OCI-LY1 (cell line): ENCODE measurements at regions not wholly inside any gene's neighbourhood (a gene's known extent, or its start where the extent isn't known, plus 50 kb on each side); places are given as distances from the start of the nearest gene placed in this dataset.

Experiments
- H2AFZ ChIP-seq: fragments of 200-600 bp; sonication (generic), shearing (Covaris generic); 2 replicates; pipeline ENCODE4 v1.6.0; 2014; ENCODE audit warnings: antibody characterized with exemption, mild to moderate bottlenecking, low read length
- H3F3A ChIP-seq: fragments of 200-600 bp; sonication (generic), shearing (Covaris generic); 2 replicates; pipeline ENCODE4 v1.6.0; 2014; ENCODE audit warnings: mild to moderate bottlenecking, antibody characterized with exemption, low read length, moderate library complexity; ENCODE audit not compliant: insufficient read depth
- H3K27ac ChIP-seq: fragments of 200-600 bp; sonication (generic); 2 replicates; pipeline ENCODE4 v1.5.1; 2014; ENCODE audit warnings: low read length, mixed run types, mild to moderate bottlenecking, low read depth; ENCODE audit not compliant: poor library complexity, severe bottlenecking
- H3K27me3 ChIP-seq: fragments of 200-600 bp; sonication (generic); 2 replicates; pipeline ENCODE4 v1.6.0; 2014; ENCODE audit warnings: antibody characterized with exemption, mild to moderate bottlenecking, low read length, moderate library complexity; ENCODE audit not compliant: insufficient read depth
- H3K36me3 ChIP-seq: fragments of 200-600 bp; sonication (generic); 2 replicates; pipeline ENCODE4 v1.6.1; 2014; ENCODE audit warnings: mild to moderate bottlenecking, antibody characterized with exemption, low read length, moderate library complexity, mixed read lengths; ENCODE audit not compliant: insufficient read depth
- H3K4me1 ChIP-seq: fragments of 200-600 bp; sonication (generic); 2 replicates; pipeline ENCODE4 v1.5.1; 2014; ENCODE audit warnings: mild to moderate bottlenecking, low read length, moderate library complexity; ENCODE audit not compliant: insufficient read depth, severe bottlenecking
- H3K4me2 ChIP-seq: fragments of 200-600 bp; sonication (generic), shearing (Covaris generic); 2 replicates; pipeline ENCODE4 v1.6.1; 2014; ENCODE audit warnings: low read length
- H3K4me3 ChIP-seq: fragments of 200-600 bp; sonication (generic); 2 replicates; pipeline ENCODE4 v1.5.1; 2014; ENCODE audit warnings: low read length, low read depth, mild to moderate bottlenecking, mixed read lengths; ENCODE audit not compliant: poor library complexity, severe bottlenecking
- H3K79me2 ChIP-seq: fragments of 200-600 bp; shearing (Covaris generic); 2 replicates; pipeline ENCODE4 v1.6.1; 2016; ENCODE audit warnings: mixed run types, low read length, mixed read lengths; ENCODE audit not compliant: insufficient read depth
- H3K9ac ChIP-seq: fragments of 200-600 bp; sonication (generic), shearing (Covaris generic); 2 replicates; pipeline ENCODE4 v1.6.1; 2014; ENCODE audit warnings: mild to moderate bottlenecking, low read length, mixed read lengths
- H3K9me2 ChIP-seq: fragments of 200-600 bp; sonication (generic), shearing (Covaris generic); 2 replicates; pipeline ENCODE4 v1.6.1; 2014; ENCODE audit warnings: low read depth, mild to moderate bottlenecking, low read length, mixed read lengths
- H3K9me3 ChIP-seq: fragments of 200-600 bp; shearing (Covaris generic); 2 replicates; pipeline ENCODE4 v1.6.1; 2014; ENCODE audit warnings: low read length, mixed read lengths
- H4K20me1 ChIP-seq: fragments of 200-600 bp; sonication (generic), shearing (Covaris generic); 2 replicates; pipeline ENCODE4 v1.6.0; 2016; ENCODE audit warnings: mild to moderate bottlenecking, low read length; ENCODE audit not compliant: insufficient read depth
- CTCF ChIP-seq: fragments of 200-600 bp; sonication (generic), shearing (Covaris generic); IDR thresholded peaks from 2 replicates; pipeline ENCODE4 v1.5.1; 2017; ENCODE audit warnings: mild to moderate bottlenecking, antibody characterized with exemption, low read length, moderate library complexity, mixed read lengths
- EZH2 ChIP-seq: fragments of 200-600 bp; sonication (generic), shearing (Covaris generic); IDR thresholded peaks from 2 replicates; pipeline ENCODE4 v1.8.0; 2017; ENCODE audit warnings: borderline replicate concordance, mixed run types, mild to moderate bottlenecking, antibody characterized with exemption, low read length, moderate library complexity, mixed read lengths

GRCh38 chr6:14622909-14623505 is 505.4 kb downstream of the CD83 start:
- Histone ChIP-seq H3K4me3 (no peak overlapping the region), H3K36me3 (no peaks in the 10 kb centered on the region), H3K9ac (no peak overlapping the region), H3K9me3 (no peaks in the 10 kb centered on the region), H3K4me2 (no peak overlapping the region), H3F3A (no peaks in the 10 kb centered on the region), H3K79me2 (no peaks in the 10 kb centered on the region), H3K27me3 (no peaks in the 10 kb centered on the region; the same call in 1 of the 2 replicates), H3K4me1 (no peaks in the 10 kb centered on the region), H4K20me1 (no peaks in the 10 kb centered on the region), H3K9me2 (no peaks in the 10 kb centered on the region), H3K27ac (no peak overlapping the region), H2AFZ (no peak overlapping the region)
- TF ChIP-seq EZH2: no peak
- TF ChIP-seq CTCF: no peak

GRCh38 chr6:14625173-14625895 is 507.8 kb downstream of the CD83 start:
- no peaks in the 10 kb centered on the region for H3K9me3 ChIP-seq
- H3K4me2 ChIP-seq: no peak overlapping the region
- no peaks in the 10 kb centered on the region for H3K4me1 ChIP-seq
- H3K9ac ChIP-seq: no peak overlapping the region
- no peaks in the 10 kb centered on the region for H4K20me1 ChIP-seq
- H3K36me3 ChIP-seq: no peaks in the 10 kb centered on the region
- no peak overlapping the region for H3K27ac ChIP-seq
- H2AFZ ChIP-seq: no peak overlapping the region
- H3K9me2 ChIP-seq: no peaks in the 10 kb centered on the region
- no peak overlapping the region for H3K4me3 ChIP-seq
- H3F3A ChIP-seq: no peaks in the 10 kb centered on the region
- H3K27me3 ChIP-seq: no peaks in the 10 kb centered on the region; the same call in 1 of the 2 replicates
- TF ChIP-seq EZH2: no peak
- no peak for TF ChIP-seq CTCF
- H3K79me2 ChIP-seq: no peaks in the 10 kb centered on the region

GRCh38 chr6:14626556-14626955 is 509.0 kb downstream of the CD83 start:
- Histone ChIP-seq H3K27ac (no peak overlapping the region), H3F3A (no peaks in the 10 kb centered on the region), H3K36me3 (no peaks in the 10 kb centered on the region), H3K9me2 (no peaks in the 10 kb centered on the region), H3K4me1 (no peaks in the 10 kb centered on the region), H4K20me1 (no peaks in the 10 kb centered on the region), H3K4me2 (no peak overlapping the region), H3K79me2 (no peaks in the 10 kb centered on the region), H3K9ac (no peak overlapping the region), H3K27me3 (no peaks in the 10 kb centered on the region; the same call in 1 of the 2 replicates), H2AFZ (no peak overlapping the region), H3K9me3 (no peaks in the 10 kb centered on the region), H3K4me3 (no peak overlapping the region)
- TF ChIP-seq EZH2: no peak
- no peak for TF ChIP-seq CTCF
